GM18499 (cell line): ENCODE measurements at regions not wholly inside any gene's neighbourhood (a gene's known extent, or its start where the extent isn't known, plus 50 kb on each side); places are given as distances from the start of the nearest gene placed in this dataset.

Source experiments
- ATAC-seq: cut with Tn5 transposase; IDR thresholded peaks from one replicate; pipeline ENCODE4 v1.9.1; 2021; ENCODE audit warnings: moderate number of reproducible peaks; ENCODE audit not compliant: insufficient read depth, unreplicated experiment

- no peak for ATAC-seq
These were observed 543.3 kb downstream of the SQOR start for GRCh38 chr15:46178138-46178537.

- ATAC-seq: no peak
These were observed 572.5 kb downstream of the SQOR start for GRCh38 chr15:46207341-46207740.

GRCh38 chr15:46213551-46213950 is 578.7 kb downstream of the SQOR start:
- no peak for ATAC-seq

GRCh38 chr15:46222826-46223225 is 588.0 kb downstream of the SQOR start:
- ATAC-seq: no peak

- ATAC-seq: no peak
These were observed 594.4 kb downstream of the SQOR start for GRCh38 chr15:46229263-46229662.

GRCh38 chr15:46231786-46232185 is 597.0 kb downstream of the SQOR start:
- ATAC-seq: no peak

- no peak for ATAC-seq
These were observed 597.6 kb downstream of the SQOR start for GRCh38 chr15:46232471-46232870.

- no peak for ATAC-seq
These were observed 608.1 kb downstream of the SQOR start for GRCh38 chr15:46242935-46243334.

GRCh38 chr15:46251903-46252302 is 617.1 kb downstream of the SQOR start:
- ATAC-seq: no peak

- no peak for ATAC-seq
These were observed 623.2 kb downstream of the SQOR start for GRCh38 chr15:46258056-46258455.

GRCh38 chr15:46260937-46261336 is 626.1 kb downstream of the SQOR start:
- no peak for ATAC-seq

GRCh38 chr15:46265664-46266347 is 631.0 kb downstream of the SQOR start:
- no peak for ATAC-seq

- ATAC-seq: no peak
These were observed 631.8 kb downstream of the SQOR start for GRCh38 chr15:46266661-46267060.

GRCh38 chr15:46270481-46271147 is 635.8 kb downstream of the SQOR start:
- no peak for ATAC-seq

- ATAC-seq: no peak
These were observed 640.9 kb downstream of the SQOR start for GRCh38 chr15:46275701-46276100.

GRCh38 chr15:46277451-46277850 is 642.6 kb downstream of the SQOR start:
- ATAC-seq: no peak

- no peak for ATAC-seq
These were observed 643.2 kb downstream of the SQOR start for GRCh38 chr15:46278062-46278461.

GRCh38 chr15:46278486-46279090 is 643.8 kb downstream of the SQOR start:
- no peak for ATAC-seq

GRCh38 chr15:46280762-46281542 is 646.1 kb downstream of the SQOR start:
- ATAC-seq: no peak

- no peak for ATAC-seq
These were observed 658.7 kb downstream of the SQOR start for GRCh38 chr15:46293550-46293949.

- ATAC-seq: no peak
These were observed 661.2 kb downstream of the SQOR start for GRCh38 chr15:46296002-46296401.
